ENCODE measurements at regions not wholly inside any gene's neighbourhood (a gene's known extent, or its start where the extent isn't known, plus 50 kb on each side); places are given as distances from the start of the nearest gene placed in this dataset.
A peak's percentile ranks its signal among the peaks of the same experiment; 100 is the strongest.

- no peaks in the 10 kb centered on the region for H3K27me3 ChIP-seq (replicated peaks; ENCODE audit: insufficient read depth)
- H3K36me3 ChIP-seq = no peaks in the 10 kb centered on the region
- H3K4me3 ChIP-seq = no peak overlapping the region
- H3K4me1 ChIP-seq (replicated peaks) = no peaks in the 10 kb centered on the region
- TF ChIP-seq CTCF (IDR thresholded peaks at IDR 0.05) (no peak), POLR2A (IDR thresholded peaks at IDR 0.05) (no peak), POLR2AphosphoS5 (IDR thresholded peaks at IDR 0.05) (no peak)
- DNase-seq (ENCODE audit: low spot score) = no peak
- no peak overlapping the region for H3K27ac ChIP-seq
- intact Hi-C loops (cut with DNase I) = no loop called here
- 88% methylated on average over 2 of the region's 2 CpGs for WGBS
- no peaks in the 10 kb centered on the region for H3K9me3 ChIP-seq
Measured at GRCh38 chr2:30024281-30024680, 102.9 kb upstream of the ALK start.

- Histone ChIP-seq H3K4me1 (replicated peaks) (no peaks in the 10 kb centered on the region), H3K9me3 (no peaks in the 10 kb centered on the region), H3K27me3 (replicated peaks; ENCODE audit: insufficient read depth) (no peaks in the 10 kb centered on the region), H3K4me3 (no peak overlapping the region), H3K27ac (no peak overlapping the region), H3K36me3 (no peaks in the 10 kb centered on the region)
- TF ChIP-seq POLR2AphosphoS5 (IDR thresholded peaks at IDR 0.05) (no peak), CTCF (IDR thresholded peaks at IDR 0.05) (peak in 3 of 4 experiments; percentile 45 to 57 (median 54)), POLR2A (IDR thresholded peaks at IDR 0.05) (no peak)
- intact Hi-C loops (cut with DNase I) = loop anchor here (5.0 kb wide), 1 partner anchor 104 kb away; the partner anchor contains the start of gene ALK
- peak; percentile 19 for DNase-seq (ENCODE audit: low spot score)
- WGBS = 27% methylated on average over 23 of the region's 23 CpGs
Measured at GRCh38 chr2:30026091-30027055, 105.0 kb upstream of the ALK start.

GRCh38 chr2:30029804-30030203 lies 108.4 kb upstream of the ALK start:
- H3K4me1 ChIP-seq (replicated peaks) = no peaks in the 10 kb centered on the region
- H3K27ac ChIP-seq = no peak overlapping the region
- H3K4me3 ChIP-seq = no peak overlapping the region
- H3K27me3 ChIP-seq (replicated peaks; ENCODE audit: insufficient read depth) = no peaks in the 10 kb centered on the region
- no peak for TF ChIP-seq POLR2A (IDR thresholded peaks at IDR 0.05)
- TF ChIP-seq POLR2AphosphoS5 (IDR thresholded peaks at IDR 0.05) = no peak
- TF ChIP-seq CTCF (IDR thresholded peaks at IDR 0.05) = no peak
- H3K9me3 ChIP-seq = no peaks in the 10 kb centered on the region
- no peak for DNase-seq (ENCODE audit: low spot score)
- WGBS = 36% methylated on average over 1 of the region's 1 CpG
- intact Hi-C loops (cut with DNase I) = loop anchor here (5.0 kb wide), 1 partner anchor 108 kb away; the partner anchor contains the start of gene ALK
- H3K36me3 ChIP-seq = no peaks in the 10 kb centered on the region

GRCh38 chr2:30030361-30030760 lies 109.0 kb upstream of the ALK start:
- Histone ChIP-seq H3K4me1 (replicated peaks) (no peaks in the 10 kb centered on the region), H3K4me3 (no peak overlapping the region), H3K27ac (no peak overlapping the region), H3K9me3 (no peaks in the 10 kb centered on the region), H3K36me3 (no peaks in the 10 kb centered on the region), H3K27me3 (replicated peaks; ENCODE audit: insufficient read depth) (no peaks in the 10 kb centered on the region)
- no peak for DNase-seq (ENCODE audit: low spot score)
- TF ChIP-seq POLR2A (IDR thresholded peaks at IDR 0.05) = no peak
- TF ChIP-seq POLR2AphosphoS5 (IDR thresholded peaks at IDR 0.05) = no peak
- no peak for TF ChIP-seq CTCF (IDR thresholded peaks at IDR 0.05)
- WGBS = 34% methylated on average over 3 of the region's 3 CpGs
- intact Hi-C loops (cut with DNase I) = no loop called here
